Limb (tissue), 2 donors: ENCODE measurements at regions not wholly inside any gene's neighbourhood (a gene's known extent, or its start where the extent isn't known, plus 50 kb on each side); places are given as distances from the start of the nearest gene placed in this dataset.

Source experiments
- DNase-seq, 2 donors: peaks; one replicate each; pipeline ENCODE4 v3.0.0-alpha.2; 2016; ENCODE audit errors: extremely low spot score in 2 of 2

DNA sequence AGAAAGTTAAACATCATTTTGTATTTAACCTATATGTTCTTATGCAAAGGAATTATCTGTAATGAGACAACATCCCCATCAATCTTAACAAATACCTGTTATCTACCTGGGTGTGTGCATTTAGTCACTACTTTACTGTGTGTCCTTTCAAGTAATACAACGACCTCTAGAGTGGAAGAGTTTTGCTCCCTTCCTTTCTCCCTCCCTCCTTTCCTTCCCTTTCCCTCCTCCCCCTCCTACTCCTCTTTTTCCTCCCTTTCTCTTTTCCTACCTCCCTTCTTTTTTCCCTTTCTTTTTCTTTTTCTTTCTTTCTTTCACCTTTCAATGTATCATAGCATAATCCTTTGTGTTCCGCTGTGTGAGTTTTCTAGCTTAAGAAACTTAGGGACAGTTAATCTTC lies 532.3 kb downstream of the SLC4A3 start:
- no peak for DNase-seq

DNA sequence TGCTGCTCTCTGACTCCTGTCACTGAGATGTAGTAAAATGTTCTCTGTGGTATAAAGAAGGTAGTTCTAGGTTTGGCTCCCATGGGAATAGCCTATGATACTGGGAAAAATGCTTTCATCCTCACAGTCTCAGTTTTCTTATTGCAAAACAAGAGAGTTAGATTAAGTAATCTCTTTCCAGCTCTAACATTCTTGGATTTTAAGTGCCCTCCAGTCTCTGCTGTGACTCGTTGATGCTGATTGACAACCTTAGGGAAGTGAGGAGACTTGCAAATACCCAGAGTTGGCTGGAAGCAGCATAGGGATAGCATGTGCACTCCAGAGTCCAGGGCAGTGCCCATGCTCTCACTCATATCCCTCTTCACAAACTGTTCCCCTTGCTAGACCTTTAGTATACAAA lies 534.9 kb downstream of the SLC4A3 start:
- DNase-seq = no peak

DNA sequence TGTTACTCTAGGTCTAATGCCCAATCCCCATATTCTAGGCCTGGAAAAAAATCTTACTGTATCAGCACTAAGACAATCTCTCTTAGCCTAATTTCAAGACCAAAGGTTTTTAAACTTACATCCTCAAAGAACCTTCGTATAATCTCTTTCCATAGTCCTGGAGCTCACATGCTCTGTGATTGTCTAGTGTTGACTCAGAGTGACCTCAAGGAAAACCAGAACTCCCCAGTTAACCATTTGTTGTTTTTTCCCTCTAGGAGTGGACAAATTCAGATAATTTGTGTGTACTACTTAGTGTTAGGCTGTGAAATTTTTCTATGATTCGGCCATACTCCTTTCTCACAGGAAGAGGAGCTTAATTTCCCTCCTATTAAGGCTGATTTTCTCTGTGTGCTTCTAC lies 536.1 kb downstream of the SLC4A3 start:
- DNase-seq = no peak

DNA sequence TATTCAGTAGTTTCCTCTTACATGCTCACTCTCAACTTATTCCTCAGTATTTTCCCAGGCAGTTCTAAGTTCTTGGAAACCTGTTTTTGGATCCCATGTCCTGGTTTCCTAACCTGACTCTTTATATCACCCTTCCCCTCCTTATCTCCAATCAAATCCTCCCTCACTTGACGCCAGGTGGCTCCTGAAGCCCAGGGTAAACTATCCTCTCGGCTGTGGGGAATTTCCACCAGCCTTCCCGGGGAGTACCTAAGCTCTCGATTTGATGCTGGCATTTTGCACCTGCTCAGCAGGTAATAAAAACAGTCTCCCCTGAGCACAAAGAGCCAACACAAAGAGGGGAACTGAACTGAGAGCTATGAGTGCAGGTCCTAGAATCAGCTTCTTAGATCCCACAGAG lies 538.0 kb downstream of the SLC4A3 start:
- no peak for DNase-seq

DNA sequence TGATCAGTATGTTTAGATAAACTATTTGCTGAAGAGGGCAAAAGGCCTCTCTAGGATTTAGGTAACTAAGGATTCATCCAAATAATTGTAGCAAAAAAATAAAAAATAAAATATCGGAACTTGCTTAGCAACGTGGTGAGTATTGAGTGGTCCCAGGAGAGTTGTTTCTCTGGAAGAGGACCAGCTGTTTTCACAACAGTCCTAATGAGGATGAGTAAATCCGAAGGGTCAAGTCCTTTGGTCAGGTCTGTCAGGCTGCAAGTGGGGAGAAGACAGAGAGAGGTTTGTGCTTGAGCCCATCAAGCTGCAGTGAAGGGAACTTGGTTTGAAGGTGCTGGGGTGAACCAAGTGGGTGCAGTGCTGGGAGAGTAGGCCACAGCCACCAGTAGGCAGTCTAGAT lies 539.2 kb downstream of the SLC4A3 start:
- no peak for DNase-seq

DNA sequence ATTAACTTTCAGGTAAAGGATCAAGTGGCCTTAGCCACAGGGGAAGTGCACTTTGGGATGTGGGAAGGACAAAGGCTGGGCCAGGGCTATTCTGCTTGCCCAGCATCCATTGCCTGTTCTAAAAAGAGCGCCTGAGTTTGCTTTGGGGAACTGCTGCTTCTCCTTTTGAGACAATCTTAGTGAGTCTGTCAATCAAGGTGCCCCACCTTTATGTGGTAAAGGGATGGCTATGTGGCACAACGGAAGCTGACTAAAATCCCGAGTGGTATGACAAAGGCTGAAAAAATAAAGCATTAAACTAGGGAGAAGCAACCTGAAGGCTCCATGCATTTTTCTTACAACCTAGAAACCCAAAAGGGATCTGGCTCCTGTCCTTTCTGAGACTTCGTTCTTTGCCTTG lies 540.5 kb downstream of the SLC4A3 start:
- DNase-seq = no peak

DNA sequence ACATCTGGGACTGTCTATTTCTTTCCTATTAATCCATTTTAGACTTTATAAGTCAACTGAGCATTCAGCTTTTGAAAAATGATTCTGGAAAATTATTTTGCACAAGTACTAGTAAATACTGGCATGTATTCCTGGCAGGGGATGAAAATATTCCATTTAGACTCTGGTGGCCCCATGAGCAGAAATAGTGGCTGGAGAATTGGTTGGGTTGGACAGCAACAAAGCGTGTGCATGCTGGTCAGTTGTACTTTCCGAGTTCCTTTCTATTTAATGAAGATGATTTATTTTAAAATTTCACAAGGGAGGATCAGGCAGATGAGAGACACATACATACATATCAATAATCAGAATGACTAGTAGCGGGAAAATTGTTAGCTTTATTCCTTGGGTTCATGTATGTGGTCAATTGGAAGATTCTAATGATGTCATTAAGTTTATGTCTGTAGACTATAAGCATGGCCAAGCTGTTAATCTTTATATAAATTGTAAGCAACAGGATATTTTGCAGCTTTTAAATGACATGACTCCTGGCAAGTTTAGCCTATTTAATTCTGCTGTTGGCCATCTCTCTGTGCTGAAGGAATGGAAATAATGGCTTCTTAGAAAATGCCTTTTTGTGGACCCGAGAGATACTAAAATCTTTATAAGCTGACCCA lies 541.6 kb downstream of the SLC4A3 start:
- DNase-seq = peak in 1 of 2 donors; percentile 51

DNA sequence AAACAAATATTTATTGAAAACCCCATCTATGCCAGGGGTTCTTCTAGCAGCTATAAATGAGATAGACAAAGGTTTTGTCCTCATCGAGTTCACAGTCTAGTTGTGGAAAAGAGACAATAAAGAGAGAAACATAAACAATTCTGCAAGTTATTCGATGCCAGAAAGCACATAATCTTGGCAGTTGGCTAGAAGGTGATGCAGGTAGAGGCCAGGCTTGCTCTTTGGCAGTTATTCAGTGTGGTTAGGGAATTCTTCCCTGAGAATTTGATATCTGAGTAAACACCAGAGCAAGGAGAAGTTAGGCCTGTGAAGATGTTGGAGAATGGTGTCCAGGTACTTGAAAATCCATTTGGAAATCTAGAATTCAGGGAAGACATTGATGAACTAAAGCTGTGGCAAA lies 547.4 kb downstream of the SLC4A3 start:
- no peak for DNase-seq

DNA sequence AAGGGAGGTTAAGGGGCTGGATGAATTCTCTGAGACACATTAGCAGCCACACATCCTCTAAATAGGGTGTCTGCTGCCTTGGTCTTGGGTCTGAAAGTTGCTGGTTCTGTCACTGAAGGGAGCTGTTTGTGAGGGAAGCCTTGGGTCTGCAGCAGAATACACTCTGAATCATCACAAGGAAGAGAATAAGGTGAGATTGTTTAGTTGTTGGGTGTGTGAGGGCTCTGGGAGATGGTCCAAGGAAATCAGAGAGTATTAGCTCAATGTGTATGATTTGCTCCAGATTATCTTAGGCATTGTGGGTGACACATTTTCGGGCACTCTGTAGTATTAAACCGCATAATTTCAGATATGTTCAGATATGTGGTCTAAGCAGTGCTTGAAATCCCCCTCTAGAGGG lies 548.5 kb downstream of the SLC4A3 start:
- DNase-seq = no peak

DNA sequence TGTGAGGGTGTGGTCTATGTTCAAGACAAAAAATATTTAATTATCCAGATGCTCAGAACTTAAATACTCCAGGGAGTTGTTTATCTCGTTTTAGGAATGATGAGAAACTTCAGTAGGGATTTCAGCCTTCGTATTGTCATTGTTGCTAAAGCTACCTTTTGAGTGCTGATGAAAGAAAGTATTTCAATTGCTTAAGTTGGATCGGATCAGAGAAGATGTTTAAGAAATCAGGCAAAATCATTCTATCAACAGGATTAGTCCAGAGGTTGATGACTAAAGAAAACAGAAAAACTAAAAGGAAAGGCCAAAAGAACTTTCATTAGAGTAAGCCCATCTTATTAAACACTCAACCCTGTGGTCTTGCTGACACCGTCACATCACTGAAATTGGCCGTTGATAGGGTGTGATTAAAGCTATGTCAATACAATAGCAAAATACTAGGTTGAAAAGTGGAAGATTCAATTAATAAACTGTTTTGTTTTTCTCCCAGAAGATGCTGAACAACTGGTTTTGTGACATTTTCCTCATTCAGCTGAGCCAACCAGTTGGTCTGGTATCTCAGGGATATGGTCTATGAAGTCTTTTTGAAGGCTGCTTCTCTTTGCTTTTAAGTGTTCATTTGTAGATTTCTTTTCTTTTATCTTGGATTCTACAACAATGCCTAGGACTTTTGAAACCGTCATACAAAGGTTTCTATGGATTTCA lies 551.7 kb downstream of the SLC4A3 start:
- no peak for DNase-seq

DNA sequence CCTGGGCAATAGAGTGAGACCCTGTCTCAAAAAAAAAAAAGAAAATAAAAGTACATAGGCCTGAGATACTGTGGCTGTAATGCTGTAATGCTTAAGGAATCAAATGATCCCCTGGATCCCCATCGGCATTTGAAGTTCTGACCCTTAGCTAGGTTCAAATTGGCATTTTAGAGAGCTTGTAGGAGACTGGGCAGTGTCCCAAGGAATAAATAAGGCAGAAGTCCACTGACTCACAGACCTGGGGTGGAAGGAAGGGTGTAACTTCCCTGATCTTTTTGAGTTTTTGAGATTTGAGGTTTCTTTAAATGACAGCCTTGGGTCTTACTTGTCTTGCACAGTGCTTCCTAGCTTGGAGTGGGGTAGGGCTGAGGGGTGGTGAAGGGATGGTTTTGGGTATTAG lies 553.7 kb downstream of the SLC4A3 start:
- no peak for DNase-seq

DNA sequence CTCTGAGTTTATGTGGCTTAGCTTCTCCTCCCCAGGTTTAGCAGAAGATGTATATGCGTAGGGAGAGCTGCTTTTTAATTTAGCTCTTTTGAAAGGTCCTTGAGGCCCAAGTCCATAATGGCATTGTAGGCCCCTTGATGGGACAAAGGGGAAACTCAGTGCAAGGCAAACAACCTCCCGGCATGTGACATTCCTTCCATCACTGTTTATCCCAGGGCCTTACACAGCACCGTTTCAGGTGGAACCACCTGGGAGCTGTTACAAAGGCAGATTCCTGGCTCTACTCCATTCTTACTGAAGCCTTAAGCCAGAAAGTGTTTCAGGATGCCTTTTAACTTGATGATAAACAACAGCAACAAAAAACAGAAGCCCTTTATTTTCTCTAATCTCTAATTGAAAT lies 555.4 kb downstream of the SLC4A3 start:
- DNase-seq = no peak

DNA sequence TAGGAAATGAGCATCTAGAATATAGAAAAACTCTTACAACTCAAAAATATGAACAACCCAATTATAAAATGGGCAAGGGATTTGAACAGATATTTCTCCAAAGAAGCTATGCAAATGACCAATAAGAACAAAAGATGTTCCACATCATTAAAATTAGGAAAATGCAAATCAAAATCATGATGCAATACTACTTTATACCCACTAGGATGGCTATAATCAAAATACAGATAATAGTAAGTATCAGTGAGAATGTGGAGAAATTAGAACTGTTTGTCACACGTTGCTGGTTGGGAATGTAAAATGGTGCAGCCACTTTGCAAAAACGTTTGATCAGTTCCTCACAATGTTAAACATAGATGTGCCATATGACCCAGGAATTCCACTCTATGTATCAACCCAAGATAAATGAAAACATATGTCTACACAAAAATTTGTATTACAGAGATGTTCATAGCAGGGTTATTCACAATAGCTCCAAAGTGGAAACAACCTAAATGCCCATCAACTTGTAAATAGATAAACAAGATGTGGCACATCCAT lies 558.4 kb downstream of the SLC4A3 start:
- DNase-seq = no peak

DNA sequence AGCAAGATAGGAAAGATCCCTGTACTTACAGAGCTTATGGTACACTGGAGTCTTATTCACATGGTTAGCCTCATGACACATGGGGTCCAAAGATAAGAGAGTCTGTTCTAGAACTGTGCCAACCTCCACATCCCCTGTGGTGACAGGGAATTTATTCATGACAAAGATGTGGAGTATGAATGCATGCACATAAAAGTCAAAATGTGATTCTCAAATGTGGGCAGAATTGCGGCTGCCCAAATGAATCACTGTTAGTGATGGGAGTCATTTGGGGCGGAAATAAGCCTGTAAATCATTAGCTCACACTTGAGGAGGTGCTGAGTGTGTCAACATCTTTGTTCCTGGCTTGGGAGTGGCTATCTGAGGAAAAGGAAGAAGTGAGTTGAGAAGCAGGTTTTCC lies 560.6 kb downstream of the SLC4A3 start:
- no peak for DNase-seq

DNA sequence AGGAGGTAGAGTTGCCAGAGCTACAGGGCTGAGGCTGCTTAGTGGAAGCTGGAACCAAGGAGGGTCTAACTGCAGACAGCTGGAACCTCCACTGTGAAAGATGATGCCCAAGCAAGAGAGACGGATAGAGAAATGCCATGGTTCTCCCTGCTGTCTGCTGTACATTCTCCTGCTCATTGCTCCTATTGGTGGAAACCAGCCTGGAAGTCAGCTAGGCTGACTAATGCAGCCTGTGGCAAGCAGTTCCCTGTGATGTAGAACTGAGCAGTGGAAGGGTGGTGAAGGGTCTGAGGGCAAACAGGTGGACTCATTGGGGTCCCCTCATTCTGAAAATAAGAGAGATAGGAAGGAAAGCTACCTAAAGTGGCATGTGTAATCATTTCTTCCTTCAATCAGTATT lies 563.6 kb downstream of the SLC4A3 start:
- no peak for DNase-seq

DNA sequence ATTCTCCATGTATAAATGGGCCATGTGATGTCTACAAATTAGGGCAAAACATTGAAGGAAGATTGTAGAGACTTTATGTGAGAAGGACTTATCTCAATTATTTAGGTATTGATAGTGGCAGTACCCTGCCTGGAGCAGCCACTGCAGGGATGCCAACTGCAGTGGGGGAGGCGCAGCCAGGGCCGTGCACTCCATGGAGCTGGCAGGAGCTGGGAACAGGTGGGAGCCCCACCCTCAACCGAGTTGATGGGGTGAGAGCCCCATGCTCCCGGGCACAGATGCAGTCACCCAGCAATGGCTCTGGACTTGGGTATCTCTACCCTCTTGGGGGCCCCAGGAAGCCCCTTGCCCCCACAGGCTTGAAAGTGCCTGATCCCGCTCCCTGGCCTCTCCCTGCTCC lies 564.3 kb downstream of the SLC4A3 start:
- DNase-seq = no peak

DNA sequence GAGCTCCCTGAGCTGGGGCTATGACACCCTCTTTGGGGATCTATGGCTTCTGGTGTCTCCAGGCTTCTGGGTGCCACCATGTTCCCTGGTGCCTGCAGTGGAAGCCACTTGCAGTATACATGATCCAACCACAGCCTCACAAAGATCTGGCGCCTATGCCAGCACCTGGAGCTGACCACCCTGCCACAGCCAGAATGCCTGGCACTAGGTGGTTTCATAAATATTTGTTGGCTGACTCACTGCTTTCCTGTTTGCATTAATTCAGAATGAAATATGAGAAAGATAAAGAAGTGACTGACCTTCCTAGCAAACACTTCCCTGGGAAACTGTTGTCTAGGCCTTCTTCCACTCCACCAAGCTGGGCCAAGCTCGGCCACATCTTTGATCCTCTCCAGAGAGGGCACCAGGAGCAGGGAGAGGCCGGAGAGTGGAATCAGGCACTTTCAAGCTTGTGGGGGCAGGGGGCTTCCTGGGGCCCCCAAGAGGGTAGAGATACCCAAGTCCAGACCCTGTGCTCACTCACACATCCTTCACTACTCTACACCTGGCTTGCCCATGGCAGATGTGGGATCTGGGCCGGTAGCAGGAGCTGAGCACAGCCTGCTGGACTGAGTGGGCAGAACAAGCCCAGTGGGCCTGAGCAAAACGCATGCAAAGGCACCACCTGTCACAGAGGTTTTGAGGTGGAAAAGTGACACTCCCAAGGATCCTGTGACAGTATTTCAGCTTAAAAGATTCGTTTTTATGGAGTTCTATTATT lies 565.7 kb downstream of the SLC4A3 start:
- DNase-seq = no peak

DNA sequence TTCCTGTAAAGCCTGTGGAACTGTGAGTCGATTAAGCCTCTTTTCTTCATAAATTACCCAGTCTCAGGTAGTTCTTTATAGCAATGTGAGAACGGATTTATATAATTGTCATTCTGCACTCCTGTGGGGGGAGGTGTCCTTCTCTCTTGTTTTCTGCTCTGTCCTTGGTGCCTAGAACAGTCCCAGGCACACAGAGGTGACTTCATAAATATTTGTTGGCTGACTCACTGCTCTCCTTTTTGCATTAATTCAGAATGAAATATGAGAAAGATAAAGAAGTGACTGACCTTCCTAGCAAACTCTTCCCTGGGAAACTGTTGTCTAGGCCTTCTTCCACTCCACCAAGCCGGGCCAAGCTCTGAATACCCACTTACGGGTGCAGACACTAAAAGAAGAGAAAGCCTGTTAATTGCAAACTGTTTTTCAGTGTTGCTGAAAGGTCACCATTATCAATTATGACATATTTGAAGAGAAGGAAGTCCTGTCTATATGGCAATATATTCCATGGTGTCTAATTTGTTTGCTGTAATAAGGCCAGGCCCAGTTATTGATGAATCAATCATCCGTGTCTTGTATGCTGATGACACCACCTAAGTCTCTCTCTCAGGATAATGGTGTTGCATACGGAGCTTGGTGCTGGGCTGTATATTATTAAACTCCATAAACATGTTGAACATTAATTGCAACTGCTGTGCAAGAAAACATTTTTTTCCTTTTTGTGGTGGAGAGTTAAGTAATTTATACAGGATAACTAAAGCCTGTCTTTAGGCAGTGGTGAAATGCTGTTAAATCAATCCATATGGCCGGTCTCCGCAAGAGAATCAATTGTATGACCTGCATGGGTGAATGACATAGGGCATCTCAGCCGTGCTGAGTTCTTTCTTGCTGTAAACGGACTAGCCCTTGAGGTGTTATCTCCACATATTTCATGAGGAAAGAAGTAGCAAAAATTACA lies 567.5 kb downstream of the SLC4A3 start:
- DNase-seq = no peak

DNA sequence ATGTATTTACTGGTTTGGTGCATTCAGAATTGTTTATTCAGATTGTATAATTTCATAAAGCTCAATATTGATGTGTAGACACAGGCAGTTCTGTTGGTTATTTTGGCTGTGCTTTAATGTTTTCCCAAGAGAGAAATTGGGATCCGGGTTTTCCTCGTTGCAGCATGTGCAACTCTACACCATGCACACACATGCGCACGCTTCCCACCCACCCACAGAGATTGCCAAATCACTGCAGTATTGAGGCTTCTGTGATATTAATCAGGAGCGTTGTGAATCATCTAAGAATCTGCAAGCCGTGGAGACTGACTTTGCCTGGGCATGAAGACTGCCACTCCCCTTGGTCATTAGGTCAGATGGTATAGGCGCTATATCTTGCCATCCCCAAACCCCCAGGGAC lies 571.5 kb downstream of the SLC4A3 start:
- peak; percentile 17 to 40 for DNase-seq

DNA sequence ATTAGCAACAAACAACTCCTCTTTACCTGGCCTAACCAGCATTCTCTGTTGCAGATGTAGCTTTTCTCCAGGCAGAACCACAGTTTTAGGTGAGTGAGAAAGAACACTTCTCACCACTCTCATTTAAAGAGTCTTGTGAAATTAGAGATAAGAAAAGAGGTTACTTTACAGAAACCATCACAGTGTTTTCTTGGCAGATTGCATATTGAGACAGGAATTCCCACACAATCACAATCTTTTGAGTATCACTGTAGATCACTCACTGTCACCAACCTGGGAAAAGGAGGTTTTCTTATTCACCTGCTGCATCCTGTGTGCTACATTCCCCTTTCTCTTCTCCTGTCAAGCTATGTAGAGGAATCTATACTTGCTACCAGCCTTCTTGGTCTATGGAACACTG lies 574.6 kb downstream of the SLC4A3 start:
- no peak for DNase-seq

DNA sequence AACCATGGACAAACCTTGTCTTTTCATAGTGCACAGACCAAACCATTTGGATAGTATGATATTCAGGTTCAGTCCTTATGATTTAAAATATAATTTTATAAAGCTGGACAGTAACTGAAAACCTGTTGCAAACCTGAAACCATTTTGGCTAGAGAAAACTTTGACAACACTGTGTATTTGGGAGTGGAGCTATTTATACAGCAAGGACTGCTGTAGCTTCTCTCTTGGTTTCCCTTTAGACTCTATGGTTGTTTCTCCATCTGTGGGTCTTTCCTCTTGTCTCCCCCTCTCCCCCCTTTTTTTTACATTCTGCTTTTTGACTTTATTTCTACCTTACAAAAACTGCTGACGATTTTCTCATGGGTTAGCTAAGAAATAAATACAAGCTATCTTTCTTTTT lies 581.7 kb downstream of the SLC4A3 start:
- no peak for DNase-seq
